GM12878 (cell line): ENCODE measurements at regions not wholly inside any gene's neighbourhood (a gene's known extent, or its start where the extent isn't known, plus 50 kb on each side); places are given as distances from the start of the nearest gene placed in this dataset.

Experiments
- ATAC-seq: fragments of 200-7000 bp; cut with Tn5 transposase; 3 replicates; pipeline ENCODE4 v1.9.1; 2020; ENCODE audit warnings: mild to moderate bottlenecking, moderate library complexity
- BruUV-seq: library from RNA; stranded (reverse); fragments of 400-500 nt; replicated peaks from 2 replicates; lab custom pipeline; 2021; lab: Mats Ljungman, UMichigan
- CTCF ChIA-PET: fragments of 300-600 bp; sonication (Branson Sonifier 250); formaldehyde crosslinking; extraction: SDS; loops from one replicate; lab custom pipeline; 2021; ENCODE audit warnings: inconsistent platforms; lab: Yijun Ruan, JAX
- POLR2A ChIA-PET: fragments of 350-600 bp; formaldehyde crosslinking; extraction: SDS; loops from one replicate; lab custom pipeline; 2021; ENCODE audit warnings: inconsistent platforms; lab: Charles Lee
- RAD21 ChIA-PET: fragments of 300-600 bp; sonication (Branson Sonifier 250); formaldehyde crosslinking; loops from one replicate; lab custom pipeline; 2023; ENCODE audit warnings: antibody characterized with exemption; ENCODE audit not compliant: unreplicated experiment; lab: Charles Lee
- SMC1A ChIA-PET: fragments of 300-600 bp; sonication (Branson Sonifier 250); formaldehyde crosslinking; loops from one replicate; lab custom pipeline; 2023; ENCODE audit not compliant: unreplicated experiment, uncharacterized antibody; lab: Charles Lee
- DNase-seq: peaks from one replicate; pipeline ENCODE4 v3.0.0-alpha.2; 2011; ENCODE audit warnings: low read depth, low spot score
- FAIRE-seq: peaks from 3 replicates; lab custom pipeline; 2011; peaks lifted over from hg19 to GRCh38; lab: Jason Lieb, UNC
- H2AFZ ChIP-seq: 2 replicates; pipeline ENCODE4 v1.6.0; 2011; ENCODE audit warnings: low read depth, low read length, control low read depth; ENCODE audit not compliant: control insufficient read depth
- H3K27ac ChIP-seq: 2 replicates; pipeline ENCODE4 v1.5.1; 2011; ENCODE audit warnings: control low read depth; ENCODE audit not compliant: control insufficient read depth, insufficient read depth
- H3K27me3 ChIP-seq, 2 experiments: replicated peaks in 1 of 2; 2 replicates each; pipeline versions ENCODE4 v1.6.0 to v1.6.1; 2011; ENCODE audit warnings: low read length in 1 of 2; ENCODE audit not compliant: control insufficient read depth in 2 of 2, insufficient read depth in 2 of 2
- H3K36me3 ChIP-seq, 2 experiments: 2 replicates each; pipeline ENCODE4 v1.5.1; 2011; ENCODE audit warnings: low read length in 1 of 2; ENCODE audit not compliant: control insufficient read depth in 2 of 2, insufficient read depth in 2 of 2
- H3K4me1 ChIP-seq: 2 replicates; pipeline ENCODE4 v1.6.1; 2011; ENCODE audit warnings: mild to moderate bottlenecking, low read length, moderate library complexity, mixed read lengths; ENCODE audit not compliant: control insufficient read depth, insufficient read depth
- H3K4me2 ChIP-seq: 2 replicates; pipeline ENCODE4 v1.6.0; 2011; ENCODE audit warnings: control low read depth; ENCODE audit not compliant: control insufficient read depth, insufficient read depth
- H3K4me3 ChIP-seq: fragments of 200-600 bp; sonication (generic); 2 replicates; pipeline ENCODE4 v1.5.1; 2016
- H3K79me2 ChIP-seq: 2 replicates; pipeline ENCODE4 v1.6.0; 2011; ENCODE audit warnings: low read length; ENCODE audit not compliant: control insufficient read depth, insufficient read depth
- H3K9ac ChIP-seq: 2 replicates; pipeline ENCODE4 v1.8.0; 2011; ENCODE audit warnings: low read length, control low read depth, mixed read lengths; ENCODE audit not compliant: control insufficient read depth, insufficient read depth
- H3K9me3 ChIP-seq: replicated peaks from 3 replicates; pipeline ENCODE4 v1.5.1; 2011; ENCODE audit warnings: mild to moderate bottlenecking, low read length; ENCODE audit not compliant: control insufficient read depth, insufficient read depth
- H4K20me1 ChIP-seq: 2 replicates; pipeline ENCODE4 v1.6.0; 2011; ENCODE audit not compliant: control insufficient read depth, insufficient read depth
- BACH1 ChIP-seq: fragments of 450-650 bp; IDR thresholded peaks from 2 replicates; pipeline ENCODE4 v1.6.1; 2017; ENCODE audit warnings: mild to moderate bottlenecking, borderline replicate concordance
- BMI1 ChIP-seq: fragments of 450-650 bp; IDR thresholded peaks from 2 replicates; pipeline ENCODE4 v1.6.1; 2016; ENCODE audit warnings: mild to moderate bottlenecking, moderate library complexity, borderline replicate concordance
- E4F1 ChIP-seq: fragments of 450-650 bp; IDR thresholded peaks from 2 replicates; pipeline ENCODE4 v1.6.1; 2018; ENCODE audit warnings: borderline replicate concordance, mild to moderate bottlenecking; ENCODE audit not compliant: partially characterized antibody
- IRF5 ChIP-seq: fragments of 450-650 bp; IDR thresholded peaks from 2 replicates; pipeline ENCODE4 v1.6.1; 2017; ENCODE audit warnings: borderline replicate concordance
- MTA3 ChIP-seq: IDR thresholded peaks from 2 replicates; pipeline ENCODE4 v1.6.1; 2012; ENCODE audit warnings: low read length, inconsistent platforms, borderline replicate concordance
- NFXL1 ChIP-seq: fragments of 450-650 bp; IDR thresholded peaks from 2 replicates; pipeline ENCODE4 v1.6.1; 2017; ENCODE audit warnings: antibody characterized with exemption, mild to moderate bottlenecking, borderline replicate concordance
- RELA ChIP-seq: fragments of 450-650 bp; IDR thresholded peaks from 2 replicates; pipeline ENCODE4 v1.8.0; 2014; ENCODE audit warnings: borderline replicate concordance; ENCODE audit not compliant: partially characterized antibody
- STAT3 ChIP-seq: IDR thresholded peaks from 2 replicates; pipeline ENCODE4 v1.6.1; 2011; ENCODE audit warnings: low read depth, low read length, improper control_type of control experiment
- YY1 ChIP-seq: IDR thresholded peaks from 2 replicates; pipeline ENCODE4 v1.6.1; 2011; ENCODE audit warnings: low read depth, mild to moderate bottlenecking, low read length
- ZBTB40 ChIP-seq: fragments of 450-650 bp; IDR thresholded peaks from 2 replicates; pipeline ENCODE4 v1.6.1; 2016; ENCODE audit warnings: mild to moderate bottlenecking, moderate library complexity, borderline replicate concordance
- ZNF207 ChIP-seq: fragments of 450-650 bp; IDR thresholded peaks from 2 replicates; pipeline ENCODE4 v1.6.1; 2014; ENCODE audit warnings: antibody characterized with exemption, mild to moderate bottlenecking, borderline replicate concordance
- WGBS: methylation state at CpG from one replicate; pipeline ENCODE4 v1.1.6; 2016; ENCODE audit warnings: low lambda C conversion rate; ENCODE audit not compliant: insufficient replicate concordance, insufficient coverage; ENCODE audit errors: missing lambda C conversion rate; 5-methylcytosine and 5-hydroxymethylcytosine counted together
- in situ Hi-C: fragments of 300-500 bp; cut with MboI; formaldehyde crosslinking; loops from 9 replicates; pipeline ENCODE4 v1.14.3; 2018; ENCODE audit warnings: mixed read lengths
- intact Hi-C: fragments of 100-400 bp; cut with micrococcal nuclease; formaldehyde crosslinking; loops from one replicate; pipeline ENCODE4 v1.14.2; 2022; ENCODE audit not compliant: unreplicated experiment
- TF ChIP-seq, protein P1 (sequence below): fragments of 450-650 bp; IDR thresholded peaks from 2 replicates; pipeline ENCODE4 v1.6.1; 2016; ENCODE audit warnings: mild to moderate bottlenecking
- TF ChIP-seq, protein P2 (sequence below): fragments of 150-350 bp; IDR thresholded peaks from 2 replicates; pipeline ENCODE4 v1.6.1; 2014; ENCODE audit warnings: mild to moderate bottlenecking, low read depth, low read length

DNA sequence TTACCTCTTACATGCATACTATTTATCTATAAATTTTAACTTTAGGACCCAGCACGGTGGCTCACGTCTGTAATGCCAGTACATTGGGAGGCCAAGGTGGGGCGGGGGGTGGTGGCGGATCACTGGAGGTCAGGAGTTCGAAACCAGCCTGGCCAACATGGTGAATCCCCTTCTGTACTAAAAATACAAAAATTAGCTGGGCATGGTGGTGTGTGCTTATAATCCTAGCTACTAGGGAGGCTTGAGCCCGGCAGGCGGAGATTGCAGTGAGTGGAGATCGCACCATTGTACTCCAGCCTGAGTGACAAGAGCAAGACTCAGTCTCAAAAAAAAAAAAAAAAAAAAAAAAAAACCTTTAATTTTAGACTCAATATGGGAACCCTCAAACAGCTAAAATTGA, 1582.6 kb upstream of the NUDT12 start:
- in situ Hi-C loops = no loop called here
- TF ChIP-seq RELA = no peak
- TF ChIP-seq BACH1 = no peak
- no peak for TF ChIP-seq NFXL1
- TF ChIP-seq BMI1 = no peak
- TF ChIP-seq ZBTB40 = no peak
- TF ChIP-seq MTA3 = no peak
- no peak for TF ChIP-seq STAT3
- no peak for TF ChIP-seq IRF5
- TF ChIP-seq YY1 = no peak
- TF ChIP-seq, protein P1, sequence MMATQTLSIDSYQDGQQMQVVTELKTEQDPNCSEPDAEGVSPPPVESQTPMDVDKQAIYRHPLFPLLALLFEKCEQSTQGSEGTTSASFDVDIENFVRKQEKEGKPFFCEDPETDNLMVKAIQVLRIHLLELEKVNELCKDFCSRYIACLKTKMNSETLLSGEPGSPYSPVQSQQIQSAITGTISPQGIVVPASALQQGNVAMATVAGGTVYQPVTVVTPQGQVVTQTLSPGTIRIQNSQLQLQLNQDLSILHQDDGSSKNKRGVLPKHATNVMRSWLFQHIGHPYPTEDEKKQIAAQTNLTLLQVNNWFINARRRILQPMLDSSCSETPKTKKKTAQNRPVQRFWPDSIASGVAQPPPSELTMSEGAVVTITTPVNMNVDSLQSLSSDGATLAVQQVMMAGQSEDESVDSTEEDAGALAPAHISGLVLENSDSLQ = no peak
- TF ChIP-seq ZNF207 = no peak
- TF ChIP-seq, protein P2, sequence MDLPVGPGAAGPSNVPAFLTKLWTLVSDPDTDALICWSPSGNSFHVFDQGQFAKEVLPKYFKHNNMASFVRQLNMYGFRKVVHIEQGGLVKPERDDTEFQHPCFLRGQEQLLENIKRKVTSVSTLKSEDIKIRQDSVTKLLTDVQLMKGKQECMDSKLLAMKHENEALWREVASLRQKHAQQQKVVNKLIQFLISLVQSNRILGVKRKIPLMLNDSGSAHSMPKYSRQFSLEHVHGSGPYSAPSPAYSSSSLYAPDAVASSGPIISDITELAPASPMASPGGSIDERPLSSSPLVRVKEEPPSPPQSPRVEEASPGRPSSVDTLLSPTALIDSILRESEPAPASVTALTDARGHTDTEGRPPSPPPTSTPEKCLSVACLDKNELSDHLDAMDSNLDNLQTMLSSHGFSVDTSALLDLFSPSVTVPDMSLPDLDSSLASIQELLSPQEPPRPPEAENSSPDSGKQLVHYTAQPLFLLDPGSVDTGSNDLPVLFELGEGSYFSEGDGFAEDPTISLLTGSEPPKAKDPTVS = no peak
- TF ChIP-seq E4F1 = no peak
- TF ChIP-seq, all 136 proteins: peak for 0
- H3K27ac ChIP-seq = no peak overlapping the region
- H3K4me1 ChIP-seq = no peaks in the 10 kb centered on the region
- no peaks in the 10 kb centered on the region for H4K20me1 ChIP-seq
- H2AFZ ChIP-seq = no peak overlapping the region
- H3K4me3 ChIP-seq = no peak overlapping the region
- no peak overlapping the region for H3K9ac ChIP-seq
- H3K4me2 ChIP-seq = no peak overlapping the region
- no peaks in the 10 kb centered on the region for H3K79me2 ChIP-seq
- SMC1A ChIA-PET = no interaction called here
- CTCF ChIA-PET = no interaction called here
- no peak for FAIRE-seq
- ATAC-seq = no peak
- intact Hi-C loops = no loop called here
- 83% methylated on average over 2 of the region's 8 CpGs for WGBS
- DNase-seq = no peak
- BruUV-seq = no TSS peak
- no peaks in the 10 kb centered on the region for H3K9me3 ChIP-seq
- H3K27me3 ChIP-seq = no peaks in the 10 kb centered on the region
- POLR2A ChIA-PET = no interaction called here
- RAD21 ChIA-PET = no interaction called here
- H3K36me3 ChIP-seq = no peaks in the 10 kb centered on the region
